H1 (cell line): ENCODE measurements at regions not wholly inside any gene's neighbourhood (a gene's known extent, or its start where the extent isn't known, plus 50 kb on each side); places are given as distances from the start of the nearest gene placed in this dataset.

ENCODE experiments used
- CTCF ChIA-PET: fragments of 300-600 bp; sonication (Branson Sonifier 250); formaldehyde crosslinking; loops from one replicate; lab custom pipeline; 2021; ENCODE audit not compliant: partially characterized antibody; lab: Charles Lee
- POLR2A ChIA-PET: fragments of 300-600 bp; sonication (Branson Sonifier 250); formaldehyde crosslinking; loops from one replicate; lab custom pipeline; 2021; ENCODE audit warnings: inconsistent platforms; ENCODE audit not compliant: partially characterized antibody; lab: Charles Lee
- DNase-seq, 2 experiments: peaks; one replicate each; pipeline versions ENCODE4 v3.0.0 to v3.0.0-alpha.2; 2010 to 2022; ENCODE audit warnings: low spot score in 2 of 2, low read depth in 1 of 2, mixed read lengths in 1 of 2
- FAIRE-seq: peaks from 2 replicates; lab custom pipeline; 2011; peaks lifted over from hg19 to GRCh38; lab: Jason Lieb, UNC
- H2AFZ ChIP-seq: 2 replicates; pipeline ENCODE4 v1.8.1; 2012; ENCODE audit warnings: low read length, inconsistent platforms
- H2AK5ac ChIP-seq: 2 replicates; pipeline ENCODE4 v1.6.1; 2013; ENCODE audit warnings: low read depth, low read length
- H2BK120ac ChIP-seq: replicated peaks from 2 replicates; pipeline ENCODE3; 2013; ENCODE audit warnings: low read depth, low read length, inconsistent platforms
- H2BK12ac ChIP-seq: 2 replicates; pipeline ENCODE4 v1.6.1; 2013; ENCODE audit warnings: low read depth, low read length
- H2BK15ac ChIP-seq: 2 replicates; pipeline ENCODE4 v1.6.1; 2013; ENCODE audit warnings: low read length
- H2BK20ac ChIP-seq: 2 replicates; pipeline ENCODE4 v1.6.1; 2013; ENCODE audit warnings: low read length
- H2BK5ac ChIP-seq: 2 replicates; pipeline ENCODE4 v1.6.1; 2013; ENCODE audit warnings: low read depth, low read length
- H3K14ac ChIP-seq: 2 replicates; pipeline ENCODE4 v1.6.1; 2013; ENCODE audit warnings: inconsistent platforms; ENCODE audit not compliant: insufficient read length
- H3K18ac ChIP-seq: 2 replicates; pipeline ENCODE4 v1.6.1; 2013; ENCODE audit warnings: low read length; ENCODE audit errors: extremely low read depth
- H3K23ac ChIP-seq: 2 replicates; pipeline ENCODE4 v1.6.1; 2013; ENCODE audit warnings: inconsistent platforms; ENCODE audit not compliant: insufficient read length
- H3K23me2 ChIP-seq: 2 replicates; pipeline ENCODE4 v1.6.1; 2013; ENCODE audit warnings: low read depth, low read length
- H3K27ac ChIP-seq: 2 replicates; pipeline ENCODE4 v1.6.1; 2011; ENCODE audit warnings: low read depth, low read length, inconsistent platforms
- H3K27me3 ChIP-seq, 4 experiments: replicated peaks in 1 of 4; 1 replicate in 1 of 4; 2 replicates in 3 of 4; pipeline versions ENCODE4 v1.6.1 to v1.8.1; 2011 to 2013; ENCODE audit warnings: low read length in 3 of 4, mild to moderate bottlenecking in 3 of 4, inconsistent platforms in 2 of 4, mixed read lengths in 2 of 4, moderate library complexity in 1 of 4; ENCODE audit not compliant: control insufficient read depth in 3 of 4, insufficient read depth in 3 of 4; ENCODE audit errors: extremely low read depth in 1 of 4
- H3K36me3 ChIP-seq, 4 experiments: 2 replicates each; pipeline versions ENCODE4 v1.6.1 to v1.8.1; 2011 to 2013; ENCODE audit warnings: mild to moderate bottlenecking in 4 of 4, low read length in 3 of 4, moderate library complexity in 2 of 4, control low read depth in 1 of 4, inconsistent platforms in 1 of 4; ENCODE audit not compliant: insufficient read depth in 4 of 4, control insufficient read depth in 2 of 4
- H3K4ac ChIP-seq: replicated peaks from 2 replicates; pipeline ENCODE3; 2013; ENCODE audit warnings: low read length, low read depth, mixed read lengths, inconsistent platforms; ENCODE audit not compliant: insufficient read length
- H3K4me1 ChIP-seq, 4 experiments: replicated peaks in 1 of 4; 1 replicate in 1 of 4; 2 replicates in 3 of 4; pipeline versions ENCODE4 v1.6.1 to v1.8.1; 2011 to 2013; ENCODE audit warnings: low read length in 3 of 4, inconsistent platforms in 2 of 4, mixed read lengths in 1 of 4; ENCODE audit not compliant: insufficient read depth in 4 of 4, control insufficient read depth in 3 of 4
- H3K4me2 ChIP-seq, 2 experiments: 2 replicates each; pipeline versions ENCODE4 v1.6.1 to v1.8.1; 2011 to 2013; ENCODE audit warnings: low read depth in 2 of 2, low read length in 2 of 2, control low read depth in 1 of 2, inconsistent platforms in 1 of 2, mild to moderate bottlenecking in 1 of 2; ENCODE audit not compliant: insufficient read depth in 1 of 2
- H3K4me3 ChIP-seq, 4 experiments: fragments of 200-600, 300-600 bp in 1 of 4; sonication (generic), shearing (Covaris generic), sonication (Bioruptor Twin) in 1 of 4; 2 replicates each; pipeline versions ENCODE4 v1.5.1 to v1.8.1; 2011 to 2016; ENCODE audit warnings: low read length in 4 of 4, low read depth in 3 of 4, control low read depth in 2 of 4, inconsistent platforms in 2 of 4, mild to moderate bottlenecking in 2 of 4, mixed read lengths in 1 of 4, moderate library complexity in 1 of 4; ENCODE audit not compliant: insufficient read depth in 2 of 4; ENCODE audit errors: extremely low read depth in 1 of 4
- H3K56ac ChIP-seq: replicated peaks from 2 replicates; pipeline ENCODE3; 2013; ENCODE audit warnings: low read depth, mild to moderate bottlenecking, mixed read lengths, low read length, inconsistent platforms; ENCODE audit not compliant: insufficient read length
- H3K79me1 ChIP-seq: 2 replicates; pipeline ENCODE4 v1.6.1; 2013; ENCODE audit warnings: low read depth, low read length, control low read depth
- H3K79me2 ChIP-seq, 2 experiments: 2 replicates each; pipeline versions ENCODE4 v1.6.1 to v1.8.1; 2012 to 2013; ENCODE audit warnings: low read length in 2 of 2, mild to moderate bottlenecking in 2 of 2, inconsistent platforms in 1 of 2; ENCODE audit not compliant: insufficient read depth in 2 of 2, control insufficient read depth in 1 of 2
- H3K9ac ChIP-seq, 4 experiments: replicated peaks in 1 of 4; 1 replicate in 1 of 4; 2 replicates in 3 of 4; pipeline versions ENCODE4 v1.6.1 to v1.8.1; 2011 to 2013; ENCODE audit warnings: low read depth in 3 of 4, low read length in 3 of 4, control low read depth in 2 of 4, mild to moderate bottlenecking in 2 of 4, moderate library complexity in 2 of 4, inconsistent platforms in 1 of 4; ENCODE audit errors: extremely low read depth in 1 of 4
- H3K9me3 ChIP-seq, 2 experiments: 2 replicates each; pipeline versions ENCODE4 v1.6.1 to v1.8.1; 2012 to 2013; ENCODE audit warnings: mild to moderate bottlenecking in 2 of 2, moderate library complexity in 2 of 2, control low read depth in 1 of 2, inconsistent platforms in 1 of 2, low read depth in 1 of 2, low read length in 1 of 2, mixed read lengths in 1 of 2; ENCODE audit not compliant: insufficient read depth in 2 of 2
- H4K20me1 ChIP-seq, 2 experiments: replicated peaks in 1 of 2; 2 replicates each; pipeline versions ENCODE3 to v1.8.1; 2011 to 2013; ENCODE audit warnings: inconsistent platforms in 2 of 2, low read length in 2 of 2, mild to moderate bottlenecking in 1 of 2; ENCODE audit not compliant: insufficient read depth in 2 of 2, control insufficient read depth in 1 of 2
- H4K5ac ChIP-seq: 2 replicates; pipeline ENCODE4 v1.6.1; 2013; ENCODE audit warnings: low read length, low read depth, mixed read lengths, inconsistent platforms; ENCODE audit not compliant: insufficient read length
- H4K8ac ChIP-seq: 2 replicates; pipeline ENCODE4 v1.8.0; 2013; ENCODE audit warnings: mild to moderate bottlenecking, moderate library complexity, low read length, inconsistent platforms; ENCODE audit not compliant: insufficient read depth; ENCODE audit errors: extremely low read depth
- H4K91ac ChIP-seq: replicated peaks from 2 replicates; pipeline ENCODE3; 2013; ENCODE audit warnings: low read length, mixed read lengths, inconsistent platforms; ENCODE audit not compliant: insufficient read length
- BACH1 ChIP-seq: IDR thresholded peaks from 2 replicates; pipeline ENCODE4 v1.6.1; 2012; ENCODE audit warnings: low read length, improper control_type of control experiment
- MAFK ChIP-seq: IDR thresholded peaks from 2 replicates; pipeline ENCODE4 v1.6.1; 2012; ENCODE audit warnings: low read depth, mild to moderate bottlenecking, improper control_type of control experiment, low read length
- SIX5 ChIP-seq: IDR thresholded peaks from 2 replicates; pipeline ENCODE4 v1.6.1; 2011; ENCODE audit warnings: mild to moderate bottlenecking, low read depth, low read length
- WGBS, 2 experiments: shearing (Covaris generic) in 1 of 2; methylation state at CpG; one replicate each; pipeline versions ENCODE4 v1.1.6 to v1.1.7; 2013 to 2015; ENCODE audit warnings: low lambda C conversion rate in 2 of 2, mixed read lengths in 2 of 2, inconsistent platforms in 1 of 2, low coverage in 1 of 2, missing lambda C conversion rate in 1 of 2; ENCODE audit not compliant: insufficient replicate concordance in 2 of 2, insufficient coverage in 1 of 2, insufficient read length in 1 of 2; ENCODE audit errors: extremely low coverage in 1 of 2, missing lambda C conversion rate in 1 of 2; 5-methylcytosine and 5-hydroxymethylcytosine counted together

GRCh38 chr13:64311948-64312347 is 2896.3 kb upstream of the PCDH20 start:
- H3K79me2 ChIP-seq: no peaks in the 10 kb centered on the region
- H2BK12ac ChIP-seq: no peak overlapping the region
- FAIRE-seq (no peak), DNase-seq (no peak)
- no peak overlapping the region for H3K4me2 ChIP-seq
- no peak overlapping the region for H3K18ac ChIP-seq
- H2BK120ac ChIP-seq: no peak overlapping the region
- no peak overlapping the region for H2BK15ac ChIP-seq
- H2BK5ac ChIP-seq: no peak overlapping the region
- no peak overlapping the region for H3K23ac ChIP-seq
- no peak overlapping the region for H4K5ac ChIP-seq
- TF ChIP-seq MAFK (peak; percentile 86), BACH1 (peak; percentile 77), SIX5 (no peak)
- H2AFZ ChIP-seq: no peak overlapping the region
- H3K9ac ChIP-seq: no peak overlapping the region
- ChIA-PET POLR2A (no interaction called here), CTCF (no interaction called here)
- no peak overlapping the region for H3K27ac ChIP-seq
- no peaks in the 10 kb centered on the region for H4K20me1 ChIP-seq
- H3K14ac ChIP-seq: no peak overlapping the region
- no peak overlapping the region for H3K56ac ChIP-seq
- H3K4me3 ChIP-seq: no peak overlapping the region
- no peak overlapping the region for H2BK20ac ChIP-seq
- H3K27me3 ChIP-seq: no peaks in the 10 kb centered on the region
- H4K8ac ChIP-seq: no peak overlapping the region
- no peak overlapping the region for H2AK5ac ChIP-seq
- no peaks in the 10 kb centered on the region for H3K9me3 ChIP-seq
- H3K36me3 ChIP-seq: no peaks in the 10 kb centered on the region
- 95% methylated on average over 3 of the region's 3 CpGs; no CpG with 5 or more reads in 1 of the 2 experiments for WGBS, 2 experiments
- H3K23me2 ChIP-seq: no peaks in the 10 kb centered on the region
- H4K91ac ChIP-seq: no peak overlapping the region
- no peak overlapping the region for H3K4ac ChIP-seq
- no peaks in the 10 kb centered on the region for H3K4me1 ChIP-seq
- H3K79me1 ChIP-seq: no peaks in the 10 kb centered on the region
